ENCODE measurements at regions not wholly inside any gene's neighbourhood (a gene's known extent, or its start where the extent isn't known, plus 50 kb on each side); places are given as distances from the start of the nearest gene placed in this dataset.

- Histone ChIP-seq H3K4me3 (replicated peaks; ENCODE audit: insufficient read depth, low read length) (no peak overlapping the region), H3K27me3 (ENCODE audit: insufficient read depth, poor library complexity, severe bottlenecking) (no peaks in the 10 kb centered on the region), H3K27ac (replicated peaks) (no peak overlapping the region)
- no peak for DNase-seq (ENCODE audit: low read depth in 1 of 2, low spot score in 1 of 2)
- TF ChIP-seq REST (IDR thresholded peaks at IDR 0.05; ENCODE audit: insufficient replicate concordance, low read depth) = no peak
- TF ChIP-seq SPI1 (IDR thresholded peaks at IDR 0.05; ENCODE audit: borderline replicate concordance, low read depth) = no peak
- TF ChIP-seq CTCF (IDR thresholded peaks at IDR 0.05; ENCODE audit: insufficient read depth, low read length) = no peak
- no peak for TF ChIP-seq POLR2AphosphoS5 (IDR thresholded peaks at IDR 0.05; ENCODE audit: low read depth)
- no peak for TF ChIP-seq GABPA (IDR thresholded peaks at IDR 0.05; ENCODE audit: low read depth)
These were observed 519.3 kb downstream of the NOVA1 start for GRCh38 chr14:26078561-26078960.

GRCh38 chr14:26074892-26075291 lies 522.9 kb downstream of the NOVA1 start:
- TF ChIP-seq POLR2AphosphoS5 (IDR thresholded peaks at IDR 0.05; ENCODE audit: low read depth) (no peak), GABPA (IDR thresholded peaks at IDR 0.05; ENCODE audit: low read depth) (no peak), CTCF (IDR thresholded peaks at IDR 0.05; ENCODE audit: insufficient read depth, low read length) (no peak), REST (IDR thresholded peaks at IDR 0.05; ENCODE audit: insufficient replicate concordance, low read depth) (no peak), SPI1 (IDR thresholded peaks at IDR 0.05; ENCODE audit: borderline replicate concordance, low read depth) (no peak)
- Histone ChIP-seq H3K27me3 (ENCODE audit: insufficient read depth, poor library complexity, severe bottlenecking) (no peaks in the 10 kb centered on the region), H3K27ac (replicated peaks) (no peak overlapping the region), H3K4me3 (replicated peaks; ENCODE audit: insufficient read depth, low read length) (no peak overlapping the region)
- no peak for DNase-seq (ENCODE audit: low read depth in 1 of 2, low spot score in 1 of 2)

GRCh38 chr14:26070443-26070842 lies 527.4 kb downstream of the NOVA1 start:
- Histone ChIP-seq H3K27me3 (ENCODE audit: insufficient read depth, poor library complexity, severe bottlenecking) (no peaks in the 10 kb centered on the region), H3K4me3 (replicated peaks; ENCODE audit: insufficient read depth, low read length) (no peak overlapping the region), H3K27ac (replicated peaks) (no peak overlapping the region)
- no peak for DNase-seq (ENCODE audit: low read depth in 1 of 2, low spot score in 1 of 2)
- TF ChIP-seq POLR2AphosphoS5 (IDR thresholded peaks at IDR 0.05; ENCODE audit: low read depth) (no peak), CTCF (IDR thresholded peaks at IDR 0.05; ENCODE audit: insufficient read depth, low read length) (no peak)

- no peak overlapping the region for H3K27ac ChIP-seq (replicated peaks)
- TF ChIP-seq POLR2AphosphoS5 (IDR thresholded peaks at IDR 0.05; ENCODE audit: low read depth) (no peak), REST (IDR thresholded peaks at IDR 0.05; ENCODE audit: insufficient replicate concordance, low read depth) (no peak), CTCF (IDR thresholded peaks at IDR 0.05; ENCODE audit: insufficient read depth, low read length) (no peak), SPI1 (IDR thresholded peaks at IDR 0.05; ENCODE audit: borderline replicate concordance, low read depth) (no peak), GABPA (IDR thresholded peaks at IDR 0.05; ENCODE audit: low read depth) (no peak)
- H3K4me3 ChIP-seq (replicated peaks; ENCODE audit: insufficient read depth, low read length) = no peak overlapping the region
- no peak for DNase-seq (ENCODE audit: low read depth in 1 of 2, low spot score in 1 of 2)
- no peaks in the 10 kb centered on the region for H3K27me3 ChIP-seq (ENCODE audit: insufficient read depth, poor library complexity, severe bottlenecking)
These were observed 529.9 kb downstream of the NOVA1 start for GRCh38 chr14:26067786-26068459.
